ENCODE measurements at regions not wholly inside any gene's neighbourhood (a gene's known extent, or its start where the extent isn't known, plus 50 kb on each side); places are given as distances from the start of the nearest gene placed in this dataset.
"Not testable (repeated sequence)": the region's sequence is repeated elsewhere in the genome, so short reads cannot be mapped to it uniquely, and the experiment has no call there.

DNA sequence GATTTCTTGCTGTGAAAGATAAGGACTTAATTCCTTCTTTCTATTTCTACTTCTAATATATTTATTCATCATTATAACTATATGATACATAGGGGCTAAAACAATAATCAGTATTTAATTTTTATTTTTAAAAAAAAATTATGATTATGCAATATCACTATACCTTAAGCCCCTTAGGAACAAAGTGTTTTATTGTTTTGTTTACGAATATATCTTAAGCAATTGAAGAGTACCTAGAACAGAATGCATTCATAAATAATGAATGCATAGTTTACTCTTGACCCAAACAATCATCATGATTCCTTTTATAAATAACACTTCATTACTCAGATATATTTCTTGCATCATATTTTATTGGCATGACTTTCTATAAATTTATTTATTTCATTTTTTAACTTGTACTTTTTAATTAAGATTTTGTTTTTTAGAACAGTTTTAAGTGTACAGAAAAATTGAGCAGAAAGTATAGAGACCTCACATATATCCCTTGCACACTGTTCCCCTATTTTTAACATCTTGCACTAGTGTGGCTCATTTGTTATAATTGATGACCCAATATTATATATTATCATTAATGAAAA, 339.9 kb upstream of the SPRY2 start:
- H3K27me3 ChIP-seq (ENCODE audit: control insufficient read depth in 1 of 2, insufficient read depth in 2 of 2, low read length in 2 of 2), result no peaks in the 10 kb centered on the region
- H3K36me3 ChIP-seq (ENCODE audit: control insufficient read depth in 2 of 2, insufficient read depth in 2 of 2, low read length in 2 of 2), result no peaks in the 10 kb centered on the region
- no peaks in the 10 kb centered on the region for H3K4me1 ChIP-seq (ENCODE audit: control insufficient read depth, insufficient read depth, low read length)

DNA sequence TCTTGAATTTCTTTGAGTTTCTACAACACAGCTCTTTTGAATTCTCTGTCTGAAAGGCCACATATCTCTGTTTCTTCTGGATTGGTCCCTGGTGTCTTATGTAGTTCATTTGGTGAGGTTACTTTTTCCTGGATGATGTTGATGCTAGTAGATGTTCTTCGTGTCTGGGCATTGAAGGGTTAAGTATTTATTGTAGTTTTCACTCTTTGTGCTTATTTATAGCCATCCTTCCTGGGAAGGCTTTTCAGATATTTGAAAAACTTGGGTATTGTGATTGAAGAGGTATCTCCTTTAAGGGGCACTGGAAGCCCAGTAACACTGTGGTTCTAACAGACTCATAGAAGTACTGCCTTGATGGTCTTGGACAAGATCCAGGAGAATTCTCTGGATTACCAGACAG, 338.5 kb upstream of the SPRY2 start:
- Histone ChIP-seq H3K36me3 (ENCODE audit: control insufficient read depth in 2 of 2, insufficient read depth in 2 of 2, low read length in 2 of 2) (no peaks in the 10 kb centered on the region), H3K4me1 (ENCODE audit: control insufficient read depth, insufficient read depth, low read length) (no peaks in the 10 kb centered on the region)

More for the DNA sequence above, 339.9 kb upstream of the SPRY2 start:
- Histone ChIP-seq H3K4me3 (ENCODE audit: low read length in 2 of 2) (no peak overlapping the region), H3K9ac (ENCODE audit: low read length in 2 of 2) (no peak overlapping the region), H3K27ac (ENCODE audit: low read length) (no peak overlapping the region), H3K9me3 (ENCODE audit: control insufficient read depth in 2 of 2, low read length in 2 of 2) (peaks cover 0 to 3% of the 10 kb centered on the region in 2 donors)

DNA sequence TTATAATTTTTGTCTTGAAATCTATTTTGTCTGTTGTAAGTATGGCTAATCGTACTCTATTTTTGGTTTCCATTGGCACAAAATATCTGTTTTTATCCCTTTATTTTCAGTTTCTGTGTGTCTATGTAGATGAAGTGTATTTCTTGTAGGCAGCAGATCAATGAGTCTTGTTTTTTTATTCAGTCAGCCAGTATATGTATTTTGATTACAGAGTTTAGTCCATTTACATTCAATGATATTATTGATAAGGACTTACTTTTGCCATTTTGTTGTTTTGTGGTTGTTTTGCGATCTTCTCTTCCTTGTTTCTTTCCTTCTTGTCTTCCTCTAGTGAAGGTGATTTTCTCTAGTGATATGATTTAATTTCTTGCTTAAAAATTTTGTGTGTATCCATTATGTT, 336.3 kb upstream of the SPRY2 start:
- no peaks in the 10 kb centered on the region for H3K27me3 ChIP-seq (ENCODE audit: control insufficient read depth in 1 of 2, insufficient read depth in 2 of 2, low read length in 2 of 2)
- H3K4me3 ChIP-seq (ENCODE audit: low read length in 2 of 2), result no peak overlapping the region
- no peak overlapping the region for H3K9ac ChIP-seq (ENCODE audit: low read length in 2 of 2)
- H3K27ac ChIP-seq (ENCODE audit: low read length), result no peak overlapping the region
- H3K4me1 ChIP-seq (ENCODE audit: control insufficient read depth, insufficient read depth, low read length), result no peaks in the 10 kb centered on the region
- no peaks in the 10 kb centered on the region for H3K36me3 ChIP-seq (ENCODE audit: control insufficient read depth in 2 of 2, insufficient read depth in 2 of 2, low read length in 2 of 2)
- peaks cover 0 to 3% of the 10 kb centered on the region in 2 donors for H3K9me3 ChIP-seq (ENCODE audit: control insufficient read depth in 2 of 2, low read length in 2 of 2)

More for the DNA sequence above, 338.5 kb upstream of the SPRY2 start:
- no peak overlapping the region for H3K4me3 ChIP-seq (ENCODE audit: low read length in 2 of 2)
- peaks cover 0 to 3% of the 10 kb centered on the region in 2 donors for H3K9me3 ChIP-seq (ENCODE audit: control insufficient read depth in 2 of 2, low read length in 2 of 2)
- H3K27me3 ChIP-seq (ENCODE audit: control insufficient read depth in 1 of 2, insufficient read depth in 2 of 2, low read length in 2 of 2), result no peaks in the 10 kb centered on the region
- H3K9ac ChIP-seq (ENCODE audit: low read length in 2 of 2), result no peak overlapping the region
- H3K27ac ChIP-seq (ENCODE audit: low read length), result no peak overlapping the region

DNA sequence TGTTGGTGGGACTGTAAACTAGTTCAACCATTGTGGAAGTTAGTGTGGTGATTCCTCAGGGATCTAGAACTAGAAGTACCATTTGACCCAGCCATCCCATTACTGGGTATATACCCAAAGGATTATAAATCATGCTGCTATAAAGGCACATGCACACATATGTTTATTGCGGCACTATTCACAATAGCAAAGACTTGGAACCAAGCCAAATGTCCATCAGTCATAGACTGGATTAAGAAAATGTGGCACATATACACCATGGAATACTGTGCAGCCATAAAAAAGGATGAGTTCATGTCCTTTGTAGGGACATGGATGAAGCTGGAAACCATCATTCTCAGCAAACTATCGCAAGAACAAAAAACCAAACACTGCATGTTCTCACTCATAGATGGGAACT, 334.5 kb upstream of the SPRY2 start:
- H3K27me3 ChIP-seq (ENCODE audit: control insufficient read depth in 1 of 2, insufficient read depth in 2 of 2, low read length in 2 of 2); H3K27ac ChIP-seq (ENCODE audit: low read length); H3K9me3 ChIP-seq (ENCODE audit: control insufficient read depth in 2 of 2, low read length in 2 of 2); H3K4me1 ChIP-seq (ENCODE audit: control insufficient read depth, insufficient read depth, low read length); H3K9ac ChIP-seq (ENCODE audit: low read length in 2 of 2); H3K4me3 ChIP-seq (ENCODE audit: low read length in 2 of 2); H3K36me3 ChIP-seq (ENCODE audit: control insufficient read depth in 2 of 2, insufficient read depth in 2 of 2, low read length in 2 of 2): not testable (repeated sequence)

DNA sequence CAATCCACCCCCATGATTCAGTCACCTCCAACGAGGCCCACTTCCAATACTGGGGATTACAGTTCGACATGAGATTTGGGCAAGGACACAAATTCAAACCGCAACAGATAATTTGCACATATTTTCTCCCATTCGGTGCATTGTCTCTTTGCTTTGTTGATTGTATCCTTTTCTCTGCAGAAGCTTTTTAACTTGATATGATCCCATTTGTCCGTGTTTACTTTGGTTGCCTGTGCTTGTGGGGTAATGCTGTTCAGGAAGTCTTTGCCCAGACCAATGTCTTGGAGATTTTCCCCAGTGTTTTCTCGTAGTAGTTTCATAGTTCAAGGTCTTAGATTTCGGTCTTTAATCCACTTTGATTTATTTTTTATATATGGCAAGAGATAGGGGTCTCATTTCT, 330.8 kb upstream of the SPRY2 start:
- H3K36me3 ChIP-seq (ENCODE audit: control insufficient read depth in 2 of 2, insufficient read depth in 2 of 2, low read length in 2 of 2), result no peaks in the 10 kb centered on the region
- H3K27ac ChIP-seq (ENCODE audit: low read length), result no peak overlapping the region

DNA sequence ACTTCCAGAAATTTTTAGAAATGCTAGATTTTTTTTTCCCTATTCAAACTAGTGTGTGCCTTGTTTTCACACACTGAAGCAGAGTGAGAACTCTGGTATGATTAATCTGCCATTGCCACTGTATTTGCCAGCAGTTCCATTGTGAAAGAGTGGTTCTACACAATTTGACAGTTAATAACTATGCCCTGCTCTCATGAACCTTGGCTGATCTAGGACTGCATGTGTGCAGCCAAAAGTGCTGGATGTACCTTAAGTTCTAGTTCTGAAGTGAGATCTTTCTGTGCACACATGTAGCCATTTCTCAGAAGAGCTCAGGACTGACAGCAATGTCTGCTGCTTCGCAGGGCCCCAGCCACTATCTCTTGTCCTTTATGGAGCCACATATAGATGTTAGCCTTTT, 328.2 kb upstream of the SPRY2 start:
- no peak overlapping the region for H3K27ac ChIP-seq (ENCODE audit: low read length)

More for the DNA sequence above, 330.8 kb upstream of the SPRY2 start:
- Histone ChIP-seq H3K27me3 (ENCODE audit: control insufficient read depth in 1 of 2, insufficient read depth in 2 of 2, low read length in 2 of 2) (no peaks in the 10 kb centered on the region), H3K9me3 (ENCODE audit: control insufficient read depth in 2 of 2, low read length in 2 of 2) (no peaks in the 10 kb centered on the region), H3K4me1 (ENCODE audit: control insufficient read depth, insufficient read depth, low read length) (no peaks in the 10 kb centered on the region), H3K9ac (ENCODE audit: low read length in 2 of 2) (no peak overlapping the region), H3K4me3 (ENCODE audit: low read length in 2 of 2) (no peak overlapping the region)

DNA sequence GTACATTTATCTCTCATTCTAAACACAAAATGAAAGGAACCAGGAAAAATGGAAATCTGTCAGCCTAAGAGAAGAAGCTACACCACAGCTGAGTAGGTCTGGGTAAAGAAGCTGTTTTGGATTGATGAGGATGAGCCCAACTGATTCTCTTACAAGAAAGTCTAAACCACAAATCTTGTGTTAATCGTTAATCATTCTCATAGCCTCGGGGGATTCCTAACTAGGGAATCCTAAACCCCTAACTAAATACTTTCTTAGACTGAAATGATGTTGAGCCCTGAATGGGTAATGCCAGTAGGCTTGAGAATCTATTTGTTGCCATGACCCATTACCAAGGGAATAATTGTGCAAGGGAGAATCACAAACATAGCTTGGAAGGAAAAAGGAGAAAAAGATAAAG, 327.5 kb upstream of the SPRY2 start:
- no peak overlapping the region for H3K27ac ChIP-seq (ENCODE audit: low read length)
- no peaks in the 10 kb centered on the region for H3K9me3 ChIP-seq (ENCODE audit: control insufficient read depth in 2 of 2, low read length in 2 of 2)
- no peaks in the 10 kb centered on the region for H3K27me3 ChIP-seq (ENCODE audit: control insufficient read depth in 1 of 2, insufficient read depth in 2 of 2, low read length in 2 of 2)

More for the DNA sequence above, 328.2 kb upstream of the SPRY2 start:
- no peak overlapping the region for H3K4me3 ChIP-seq (ENCODE audit: low read length in 2 of 2)
- H3K27me3 ChIP-seq (ENCODE audit: control insufficient read depth in 1 of 2, insufficient read depth in 2 of 2, low read length in 2 of 2), result no peaks in the 10 kb centered on the region
- H3K36me3 ChIP-seq (ENCODE audit: control insufficient read depth in 2 of 2, insufficient read depth in 2 of 2, low read length in 2 of 2), result no peaks in the 10 kb centered on the region
- H3K9ac ChIP-seq (ENCODE audit: low read length in 2 of 2), result no peak overlapping the region
- no peaks in the 10 kb centered on the region for H3K9me3 ChIP-seq (ENCODE audit: control insufficient read depth in 2 of 2, low read length in 2 of 2)
- no peaks in the 10 kb centered on the region for H3K4me1 ChIP-seq (ENCODE audit: control insufficient read depth, insufficient read depth, low read length)

DNA sequence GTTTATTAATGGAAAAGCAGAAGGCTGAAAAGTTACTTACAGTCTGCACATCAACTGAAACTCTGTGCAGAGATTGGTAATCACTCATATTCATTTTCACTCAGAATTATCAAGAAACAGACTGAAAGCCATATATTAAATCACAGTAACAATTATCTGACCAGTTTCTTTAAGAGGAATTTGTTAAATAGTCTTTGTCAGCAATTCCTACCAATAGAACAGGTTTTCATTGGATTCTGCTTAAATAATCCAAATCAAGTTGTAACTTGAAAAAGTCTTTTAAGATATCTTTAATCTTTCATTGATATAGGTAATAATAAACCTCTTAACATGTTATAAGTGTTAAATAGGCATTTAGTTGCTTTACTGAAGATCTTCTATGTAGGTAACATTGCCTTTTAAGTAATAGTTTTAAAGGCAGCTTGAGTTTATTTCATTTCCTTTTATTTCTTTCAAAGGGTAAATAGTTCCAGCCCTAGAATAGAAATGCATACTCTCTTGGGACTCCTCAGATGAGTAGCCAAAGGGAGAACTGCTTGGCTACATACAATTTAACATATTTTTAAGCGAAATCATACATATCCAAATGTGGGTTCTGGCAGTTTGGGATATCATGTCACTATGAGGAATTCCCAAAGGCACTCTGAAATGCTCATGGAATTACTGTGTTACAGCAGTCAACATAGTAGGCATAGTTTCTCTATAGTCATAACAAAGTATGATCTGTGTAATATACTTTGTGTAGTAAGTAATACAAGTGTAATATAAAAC, 326.0 kb upstream of the SPRY2 start:
- Histone ChIP-seq H3K27me3 (ENCODE audit: control insufficient read depth in 1 of 2, insufficient read depth in 2 of 2, low read length in 2 of 2) (no peaks in the 10 kb centered on the region), H3K27ac (ENCODE audit: low read length) (no peak overlapping the region), H3K4me1 (ENCODE audit: control insufficient read depth, insufficient read depth, low read length) (no peaks in the 10 kb centered on the region), H3K9ac (ENCODE audit: low read length in 2 of 2) (no peak overlapping the region), H3K9me3 (ENCODE audit: control insufficient read depth in 2 of 2, low read length in 2 of 2) (no peaks in the 10 kb centered on the region), H3K36me3 (ENCODE audit: control insufficient read depth in 2 of 2, insufficient read depth in 2 of 2, low read length in 2 of 2) (no peaks in the 10 kb centered on the region), H3K4me3 (ENCODE audit: low read length in 2 of 2) (no peak overlapping the region)

More for the DNA sequence above, 327.5 kb upstream of the SPRY2 start:
- Histone ChIP-seq H3K4me3 (ENCODE audit: low read length in 2 of 2) (no peak overlapping the region), H3K36me3 (ENCODE audit: control insufficient read depth in 2 of 2, insufficient read depth in 2 of 2, low read length in 2 of 2) (no peaks in the 10 kb centered on the region), H3K4me1 (ENCODE audit: control insufficient read depth, insufficient read depth, low read length) (no peaks in the 10 kb centered on the region), H3K9ac (ENCODE audit: low read length in 2 of 2) (no peak overlapping the region)

DNA sequence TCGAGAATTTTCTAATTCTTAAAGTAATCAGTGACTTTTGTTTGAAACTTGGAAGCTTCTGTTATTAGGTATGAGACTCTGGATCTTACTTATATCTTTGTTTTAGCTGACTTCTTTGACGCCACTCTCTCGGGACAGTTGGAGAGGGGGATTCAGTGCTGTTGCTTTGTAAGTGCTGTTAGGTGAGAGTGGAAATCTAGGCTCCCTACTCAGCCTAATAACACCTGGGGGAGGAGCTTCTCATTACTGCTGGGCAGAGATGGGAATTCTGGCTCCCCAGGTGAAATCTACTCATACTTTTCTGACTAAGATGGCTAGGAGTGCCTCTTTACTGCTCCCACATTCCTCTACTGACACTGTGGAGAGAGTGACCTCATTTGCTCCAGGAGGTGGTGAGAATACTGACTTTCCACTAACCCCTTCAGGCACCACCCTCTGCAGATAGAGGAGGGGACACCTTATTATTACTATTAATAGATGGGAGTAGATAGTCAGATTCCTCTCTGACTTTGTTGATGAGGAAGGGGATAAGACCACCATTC, 324.9 kb upstream of the SPRY2 start:
- Histone ChIP-seq H3K4me3 (ENCODE audit: low read length in 2 of 2) (no peak overlapping the region), H3K36me3 (ENCODE audit: control insufficient read depth in 2 of 2, insufficient read depth in 2 of 2, low read length in 2 of 2) (no peaks in the 10 kb centered on the region), H3K9ac (ENCODE audit: low read length in 2 of 2) (no peak overlapping the region), H3K27me3 (ENCODE audit: control insufficient read depth in 1 of 2, insufficient read depth in 2 of 2, low read length in 2 of 2) (no peaks in the 10 kb centered on the region), H3K9me3 (ENCODE audit: control insufficient read depth in 2 of 2, low read length in 2 of 2) (no peaks in the 10 kb centered on the region), H3K4me1 (ENCODE audit: control insufficient read depth, insufficient read depth, low read length) (no peaks in the 10 kb centered on the region), H3K27ac (ENCODE audit: low read length) (no peak overlapping the region)

DNA sequence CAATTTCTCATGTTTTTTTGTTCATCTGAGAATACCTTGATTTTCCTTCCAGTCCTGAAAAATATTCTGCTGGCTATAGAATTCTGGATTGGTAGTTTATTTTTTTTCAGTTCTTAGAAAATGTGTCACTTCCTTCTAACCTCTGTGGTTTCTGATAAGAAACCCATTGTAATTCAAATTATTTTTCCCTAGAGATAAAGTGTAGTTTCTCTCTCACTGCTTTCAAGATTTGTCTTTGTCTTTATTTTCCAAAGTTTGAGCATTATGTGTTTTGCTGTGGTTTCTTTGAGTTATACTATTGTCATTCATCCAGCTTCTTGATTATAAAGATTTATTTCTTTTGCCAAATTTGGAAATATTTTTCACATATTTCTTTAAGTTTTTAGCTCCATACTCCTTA, 324.0 kb upstream of the SPRY2 start:
- H3K27ac ChIP-seq (ENCODE audit: low read length), result no peak overlapping the region
- no peaks in the 10 kb centered on the region for H3K9me3 ChIP-seq (ENCODE audit: control insufficient read depth in 2 of 2, low read length in 2 of 2)
- no peak overlapping the region for H3K9ac ChIP-seq (ENCODE audit: low read length in 2 of 2)
- no peak overlapping the region for H3K4me3 ChIP-seq (ENCODE audit: low read length in 2 of 2)
- no peaks in the 10 kb centered on the region for H3K27me3 ChIP-seq (ENCODE audit: control insufficient read depth in 1 of 2, insufficient read depth in 2 of 2, low read length in 2 of 2)
- H3K36me3 ChIP-seq (ENCODE audit: control insufficient read depth in 2 of 2, insufficient read depth in 2 of 2, low read length in 2 of 2), result no peaks in the 10 kb centered on the region
- no peaks in the 10 kb centered on the region for H3K4me1 ChIP-seq (ENCODE audit: control insufficient read depth, insufficient read depth, low read length)

DNA sequence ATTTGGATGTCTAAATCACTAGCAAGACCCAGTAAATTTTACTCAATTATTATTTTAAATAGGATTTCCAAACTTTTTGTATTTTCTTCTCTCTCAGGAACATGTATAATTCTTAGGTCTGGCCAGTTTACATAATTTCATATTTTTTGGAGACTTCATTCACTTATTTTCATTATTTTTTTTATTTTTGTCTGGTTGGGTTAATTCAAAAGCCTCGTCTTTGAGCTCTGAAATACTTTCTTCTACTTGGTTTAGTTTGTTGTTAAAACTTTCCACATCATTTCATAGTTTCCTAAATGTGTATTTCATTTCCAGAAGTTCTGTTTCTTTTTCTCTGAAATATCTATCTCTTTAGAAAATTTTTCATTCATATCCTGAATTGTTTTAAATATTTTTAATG, 322.9 kb upstream of the SPRY2 start:
- Histone ChIP-seq H3K36me3 (ENCODE audit: control insufficient read depth in 2 of 2, insufficient read depth in 2 of 2, low read length in 2 of 2) (no peaks in the 10 kb centered on the region), H3K4me3 (ENCODE audit: low read length in 2 of 2) (no peak overlapping the region), H3K4me1 (ENCODE audit: control insufficient read depth, insufficient read depth, low read length) (no peaks in the 10 kb centered on the region), H3K9ac (ENCODE audit: low read length in 2 of 2) (no peak overlapping the region), H3K27me3 (ENCODE audit: control insufficient read depth in 1 of 2, insufficient read depth in 2 of 2, low read length in 2 of 2) (no peaks in the 10 kb centered on the region), H3K9me3 (ENCODE audit: control insufficient read depth in 2 of 2, low read length in 2 of 2) (no peaks in the 10 kb centered on the region), H3K27ac (ENCODE audit: low read length) (no peak overlapping the region)

All from stomach smooth muscle (tissue), 2 donors.